ENCODE measurements at regions not wholly inside any gene's neighbourhood (a gene's known extent, or its start where the extent isn't known, plus 50 kb on each side); places are given as distances from the start of the nearest gene placed in this dataset.

GRCh38 chrX:34849371-34849770 lies 93.2 kb upstream of the FAM47B start:
- Mint-ChIP-seq H3K27me3 (ENCODE audit: low read depth) (no peaks in the 10 kb centered on the region), H3K36me3 (ENCODE audit: low read depth) (no peaks in the 10 kb centered on the region), H3K27ac (no peak overlapping the region), H3K4me1 (no peaks in the 10 kb centered on the region), H3K9me3 (peaks cover 4% of the 10 kb centered on the region), H3K4me3 (no peak overlapping the region)
- TF ChIP-seq CTCF (IDR thresholded peaks at IDR 0.05; ENCODE audit: unreplicated experiment in 3 of 3): no peak

- no peak for TF ChIP-seq CTCF (IDR thresholded peaks at IDR 0.05; ENCODE audit: unreplicated experiment in 3 of 3)
- Mint-ChIP-seq H3K27ac (no peak overlapping the region), H3K4me1 (peaks cover 21% of the 10 kb centered on the region), H3K9me3 (peaks cover 3% of the 10 kb centered on the region), H3K4me3 (no peak overlapping the region), H3K36me3 (ENCODE audit: low read depth) (no peaks in the 10 kb centered on the region), H3K27me3 (ENCODE audit: low read depth) (peaks cover 4% of the 10 kb centered on the region)
Observed at GRCh38 chrX:34859191-34859590, 83.4 kb upstream of the FAM47B start.

- no peaks in the 10 kb centered on the region for H3K36me3 Mint-ChIP-seq (ENCODE audit: low read depth)
- peaks cover 15% of the 10 kb centered on the region for H3K4me1 Mint-ChIP-seq
- TF ChIP-seq CTCF (IDR thresholded peaks at IDR 0.05; ENCODE audit: unreplicated experiment in 3 of 3): no peak
Observed at GRCh38 chrX:34863906-34864305, 78.7 kb upstream of the FAM47B start.

GRCh38 chrX:34866646-34867045 lies 76.0 kb upstream of the FAM47B start:
- no peak overlapping the region for H3K4me3 Mint-ChIP-seq
- no peaks in the 10 kb centered on the region for H3K36me3 Mint-ChIP-seq (ENCODE audit: low read depth)
- peaks cover 4% of the 10 kb centered on the region for H3K27me3 Mint-ChIP-seq (ENCODE audit: low read depth)
- peaks cover 22% of the 10 kb centered on the region for H3K9me3 Mint-ChIP-seq
- no peak for TF ChIP-seq CTCF (IDR thresholded peaks at IDR 0.05; ENCODE audit: unreplicated experiment in 3 of 3)
- no peak overlapping the region for H3K27ac Mint-ChIP-seq
- peaks cover 10% of the 10 kb centered on the region for H3K4me1 Mint-ChIP-seq

More at GRCh38 chrX:34863906-34864305, 78.7 kb upstream of the FAM47B start:
- H3K27me3 Mint-ChIP-seq (ENCODE audit: low read depth): peaks cover 4% of the 10 kb centered on the region
- H3K4me3 Mint-ChIP-seq: no peak overlapping the region
- peaks cover 3% of the 10 kb centered on the region for H3K9me3 Mint-ChIP-seq
- peak overlapping the region in 1 of 3 experiments; percentile 13 for H3K27ac Mint-ChIP-seq

GRCh38 chrX:34868633-34869032 lies 74.0 kb upstream of the FAM47B start:
- Mint-ChIP-seq H3K27ac (no peak overlapping the region), H3K36me3 (ENCODE audit: low read depth) (no peaks in the 10 kb centered on the region), H3K4me3 (no peak overlapping the region), H3K27me3 (ENCODE audit: low read depth) (no peaks in the 10 kb centered on the region), H3K9me3 (peaks cover 23% of the 10 kb centered on the region), H3K4me1 (peaks cover 14% of the 10 kb centered on the region)
- no peak for TF ChIP-seq CTCF (IDR thresholded peaks at IDR 0.05; ENCODE audit: unreplicated experiment in 3 of 3)

- H3K4me1 Mint-ChIP-seq: peaks cover 38% of the 10 kb centered on the region
- H3K4me3 Mint-ChIP-seq: peak overlapping the region in 2 of 3 experiments; percentile 53 to 54
- H3K27me3 Mint-ChIP-seq (ENCODE audit: low read depth): no peaks in the 10 kb centered on the region
- H3K9me3 Mint-ChIP-seq: peaks cover 21% of the 10 kb centered on the region
- H3K27ac Mint-ChIP-seq: peak overlapping the region; percentile 11 to 75 (median 52)
- no peaks in the 10 kb centered on the region for H3K36me3 Mint-ChIP-seq (ENCODE audit: low read depth)
- TF ChIP-seq CTCF (IDR thresholded peaks at IDR 0.05; ENCODE audit: unreplicated experiment in 3 of 3): no peak
Observed at GRCh38 chrX:34873500-34874225, 68.9 kb upstream of the FAM47B start.
